GM21515 (cell line): ENCODE measurements at regions not wholly inside any gene's neighbourhood (a gene's known extent, or its start where the extent isn't known, plus 50 kb on each side); places are given as distances from the start of the nearest gene placed in this dataset.
"Not testable (repeated sequence)": the region's sequence is repeated elsewhere in the genome, so short reads cannot be mapped to it uniquely, and the experiment has no call there.

Experiments used
- ATAC-seq: cut with Tn5 transposase; IDR thresholded peaks from one replicate; pipeline ENCODE4 v1.9.1; 2021; ENCODE audit not compliant: unreplicated experiment

DNA sequence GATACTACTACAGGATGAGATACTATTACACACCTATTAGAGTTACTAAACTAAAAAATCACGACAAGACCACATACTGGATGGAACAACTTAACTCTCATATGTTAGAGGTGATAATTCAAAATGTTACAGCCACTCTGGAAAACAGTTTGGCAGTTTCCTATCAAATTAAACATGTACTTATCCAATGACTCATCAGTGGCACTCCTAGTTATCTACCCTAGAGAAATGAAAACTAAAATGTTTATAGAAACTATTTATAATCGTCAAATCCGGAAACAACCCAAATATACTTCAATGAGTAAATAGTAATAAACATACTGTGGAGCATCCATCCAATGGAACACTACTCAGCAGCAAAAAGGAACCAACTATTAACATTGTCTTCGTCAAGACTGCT is 137.0 kb upstream of the RBBP8 start:
- ATAC-seq, result no peak

DNA sequence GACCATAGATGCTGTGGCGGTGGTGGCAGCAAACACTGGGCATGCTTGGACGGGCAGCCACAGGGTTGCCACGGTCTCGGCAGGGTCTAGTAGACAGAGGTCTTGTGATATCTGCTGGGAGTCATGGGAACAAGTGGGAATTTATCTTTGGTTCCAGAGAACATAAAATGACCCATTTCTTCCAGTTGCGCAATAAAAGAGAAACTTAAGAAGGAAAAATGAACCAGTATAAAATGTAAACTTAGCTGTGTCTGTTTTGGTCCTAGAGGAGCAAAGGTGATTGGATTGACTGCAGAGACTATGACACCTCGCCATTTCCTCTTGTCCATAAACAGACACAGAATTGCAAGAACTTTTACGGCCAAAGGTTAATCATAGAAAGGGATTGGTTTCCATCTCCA is 132.6 kb upstream of the RBBP8 start:
- ATAC-seq, result no peak

DNA sequence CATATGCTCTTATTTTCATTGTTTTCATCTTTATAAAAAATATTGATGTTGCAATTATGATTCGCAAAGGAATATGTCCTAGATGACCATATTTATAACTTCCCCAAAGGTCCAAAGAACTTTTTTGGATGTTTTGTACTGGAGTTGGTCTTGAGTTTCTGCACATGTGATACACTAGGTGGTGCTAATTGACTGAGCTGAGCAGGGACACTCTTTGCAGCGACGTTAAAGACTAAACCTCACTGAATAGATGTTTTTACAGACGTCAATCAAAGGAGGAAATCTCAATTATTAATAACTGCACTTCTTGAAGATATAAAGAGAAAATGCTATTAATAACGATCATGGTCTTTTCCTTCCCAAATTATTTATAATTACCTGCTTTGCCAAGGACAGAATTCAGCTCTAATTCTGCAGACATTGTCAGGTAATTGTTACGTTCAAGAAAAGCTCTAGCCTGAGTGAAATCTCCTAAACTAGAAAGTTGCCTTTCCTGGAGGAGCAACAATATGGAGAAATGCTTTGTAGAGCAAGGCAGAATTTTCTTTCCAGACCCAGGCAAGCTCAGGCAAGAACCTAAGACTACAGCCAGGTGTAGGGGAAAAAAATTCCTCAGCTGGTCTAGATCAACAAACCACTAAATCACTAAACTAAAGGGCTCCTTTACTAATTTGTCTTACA is 119.3 kb upstream of the RBBP8 start:
- ATAC-seq, result no peak

DNA sequence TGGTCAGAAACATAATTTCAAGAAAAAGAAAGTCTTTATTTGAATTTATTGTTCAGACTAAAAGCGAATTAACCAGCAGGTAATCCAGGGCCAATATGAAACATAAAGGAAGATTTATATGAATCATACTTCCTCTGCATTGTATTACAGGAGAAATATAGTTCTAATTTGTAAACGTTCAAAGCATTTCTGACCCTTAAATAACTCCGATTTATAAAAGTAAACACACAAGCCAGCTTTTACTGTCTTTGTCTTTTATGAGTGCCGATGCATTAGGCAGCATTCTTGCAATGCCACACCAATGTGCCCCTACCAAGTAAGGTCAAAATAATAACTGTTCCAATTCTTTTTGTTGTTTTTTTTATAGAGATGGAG is 118.8 kb upstream of the RBBP8 start:
- no peak for ATAC-seq

DNA sequence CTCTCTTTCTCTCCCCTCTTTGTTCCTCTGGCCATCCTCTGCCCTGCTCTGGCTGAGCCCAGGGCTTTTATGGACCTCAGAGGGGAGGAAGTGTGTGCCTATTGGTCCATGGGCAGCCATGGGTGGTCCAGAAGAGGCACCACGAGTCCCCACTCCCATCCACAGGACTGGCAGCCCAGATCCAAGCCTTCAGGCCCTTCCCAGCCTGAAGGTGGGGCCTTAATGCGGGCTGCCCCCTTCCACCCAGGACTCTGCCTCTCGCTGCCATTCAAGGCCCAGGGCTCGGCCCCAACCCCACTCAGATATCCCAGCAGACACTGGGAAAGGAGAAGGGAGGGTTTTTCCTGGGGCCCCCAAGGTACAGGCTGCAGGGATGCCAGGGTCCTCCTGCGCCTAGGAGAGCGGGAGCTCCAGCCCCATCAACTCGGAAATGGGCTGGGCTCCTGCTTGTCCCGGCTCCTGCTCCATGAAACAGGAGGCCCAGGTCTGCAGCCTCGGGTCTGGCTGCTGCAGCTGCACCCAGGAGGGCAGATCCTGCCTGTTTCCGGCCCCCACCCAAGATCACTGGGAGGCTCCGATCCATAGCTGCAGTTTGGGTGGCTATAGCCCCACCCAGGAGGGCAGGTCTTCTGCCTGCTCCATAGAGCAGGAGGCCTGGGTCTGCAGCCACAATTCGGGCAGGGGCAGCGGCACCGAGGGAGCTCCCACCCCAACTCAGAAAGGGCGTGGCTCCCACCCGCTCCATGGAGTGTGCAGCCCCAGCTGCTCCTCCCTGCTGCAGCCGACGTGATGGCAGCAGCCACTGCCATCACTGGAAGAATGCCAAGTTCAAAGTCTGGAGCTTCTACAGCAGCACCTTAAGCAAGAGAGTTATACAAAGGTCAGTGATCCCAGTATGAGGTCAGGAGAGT is 116.6 kb upstream of the RBBP8 start:
- ATAC-seq, result no peak

DNA sequence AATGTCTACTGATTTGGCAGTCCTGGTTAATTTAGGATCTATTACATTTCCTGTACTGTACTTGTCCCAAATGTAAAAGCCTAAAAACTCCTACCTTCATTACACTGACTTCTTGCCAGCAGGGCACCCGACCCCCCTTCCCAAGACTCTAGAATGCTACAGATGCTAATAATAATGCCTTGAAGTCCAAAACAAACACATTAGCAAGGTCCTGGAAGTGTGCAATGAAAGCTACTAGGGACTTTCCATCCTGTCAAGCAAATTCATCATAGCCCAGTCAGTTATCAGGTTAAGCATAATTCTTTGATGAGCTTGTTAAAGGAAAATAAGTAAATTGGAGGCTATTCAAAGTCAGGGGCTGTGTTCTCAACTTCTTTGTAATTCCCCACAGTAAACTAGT is 115.3 kb upstream of the RBBP8 start:
- ATAC-seq, result no peak

DNA sequence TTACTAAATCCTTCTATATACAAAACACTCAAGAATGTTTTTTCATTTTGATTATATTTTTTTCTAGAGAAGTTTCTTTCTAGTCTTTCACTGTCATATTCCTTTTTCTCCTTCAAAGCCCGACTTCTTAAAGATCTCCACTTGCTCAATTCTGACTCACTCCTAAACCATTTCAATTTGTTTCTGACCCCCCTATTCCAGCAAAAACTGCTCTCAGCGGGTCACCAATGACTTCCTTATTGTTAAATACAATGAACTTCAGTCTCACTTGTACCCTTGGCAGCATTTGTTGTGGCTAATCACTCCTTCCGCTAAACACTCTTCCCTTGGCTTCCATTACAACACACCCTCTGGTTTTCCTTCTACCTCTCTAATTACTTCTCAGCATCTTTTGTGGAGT is 111.1 kb upstream of the RBBP8 start:
- ATAC-seq, result no peak

DNA sequence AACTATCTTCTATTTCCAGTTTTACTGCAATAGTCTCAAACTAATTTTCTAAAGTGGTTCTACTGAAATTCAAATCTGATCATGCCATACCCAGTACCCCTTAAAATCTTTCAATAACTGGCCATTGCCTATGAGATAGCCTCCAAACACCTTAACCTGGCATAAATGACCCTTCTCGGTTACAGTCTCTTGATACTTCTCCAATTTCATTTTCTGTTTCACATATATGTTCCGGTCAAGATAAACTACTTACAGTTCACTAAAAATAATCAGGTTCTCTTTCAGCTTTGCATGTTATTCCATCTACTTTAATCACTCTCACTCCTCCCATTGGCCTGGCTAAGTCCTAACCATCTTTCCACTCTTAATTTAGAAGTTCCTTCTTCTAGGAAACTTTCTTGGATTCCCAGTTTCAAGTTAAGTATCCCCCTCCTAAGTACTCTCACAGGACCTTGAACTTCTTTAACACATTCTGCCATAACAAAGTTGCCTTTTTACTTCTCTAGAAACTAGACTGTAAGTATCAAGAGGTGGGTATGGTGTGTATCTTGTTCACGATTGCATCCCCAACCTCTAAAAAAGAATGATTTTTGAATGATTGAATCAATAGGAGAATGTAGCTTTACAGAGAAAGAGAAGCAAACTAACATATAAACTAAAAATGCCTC is 110.2 kb upstream of the RBBP8 start:
- no peak for ATAC-seq

DNA sequence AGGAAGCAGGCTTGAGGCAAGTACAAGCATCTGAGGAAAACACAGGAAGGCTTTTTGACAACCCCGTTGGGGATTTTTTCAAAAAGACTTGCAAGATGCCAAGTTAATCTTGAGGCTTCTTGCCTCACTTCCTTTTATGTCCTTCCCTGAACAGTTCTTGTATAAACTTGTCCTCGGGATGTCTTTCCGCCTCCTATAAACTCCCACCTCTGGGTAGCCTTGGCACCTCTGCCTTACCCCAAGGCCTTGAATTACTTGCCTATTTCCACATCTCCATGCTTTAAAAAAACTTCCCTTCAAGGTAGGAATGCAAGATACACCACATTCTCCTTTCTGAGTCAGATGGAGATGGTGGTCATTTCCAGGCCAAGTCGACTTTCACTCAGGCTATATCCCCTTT is 106.4 kb upstream of the RBBP8 start:
- ATAC-seq, result no peak

DNA sequence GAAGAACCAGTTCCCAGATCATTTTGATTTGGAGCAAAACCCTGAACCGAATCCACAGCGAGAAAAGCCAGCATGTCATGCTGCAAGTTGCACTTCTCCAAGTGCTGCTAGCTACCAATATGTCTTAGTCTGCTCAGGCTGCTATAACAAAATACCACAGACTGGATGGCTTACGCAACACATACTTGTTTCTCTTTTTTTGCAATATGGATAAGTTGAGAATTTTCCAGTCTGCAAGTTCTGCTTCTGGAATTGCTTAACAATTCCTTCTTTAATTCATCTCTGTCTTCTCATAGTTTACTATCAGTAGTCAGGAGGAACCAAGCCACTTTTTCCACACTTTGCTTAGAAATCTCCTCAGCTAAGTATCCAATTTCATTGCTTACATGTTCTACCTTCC is 105.9 kb upstream of the RBBP8 start:
- ATAC-seq, result no peak

DNA sequence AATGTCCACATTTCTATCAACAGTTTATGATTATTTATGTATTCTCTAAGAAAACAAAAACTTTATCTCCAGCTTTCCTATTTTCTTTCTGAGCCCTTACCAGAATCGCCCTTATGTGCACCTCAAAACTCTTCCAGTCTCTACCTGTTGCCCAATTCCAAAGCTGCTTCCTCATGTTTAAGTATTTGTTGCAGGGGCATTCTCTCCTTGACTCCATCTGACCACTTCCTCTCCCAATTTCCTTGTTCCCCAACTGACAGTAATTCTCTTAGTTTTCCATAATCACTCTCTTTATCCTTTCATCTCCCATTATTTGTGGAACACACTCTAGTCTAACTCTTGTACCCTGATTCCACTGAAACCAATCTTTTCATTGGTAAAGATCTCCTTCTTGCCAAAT is 105.4 kb upstream of the RBBP8 start:
- ATAC-seq, result no peak

DNA sequence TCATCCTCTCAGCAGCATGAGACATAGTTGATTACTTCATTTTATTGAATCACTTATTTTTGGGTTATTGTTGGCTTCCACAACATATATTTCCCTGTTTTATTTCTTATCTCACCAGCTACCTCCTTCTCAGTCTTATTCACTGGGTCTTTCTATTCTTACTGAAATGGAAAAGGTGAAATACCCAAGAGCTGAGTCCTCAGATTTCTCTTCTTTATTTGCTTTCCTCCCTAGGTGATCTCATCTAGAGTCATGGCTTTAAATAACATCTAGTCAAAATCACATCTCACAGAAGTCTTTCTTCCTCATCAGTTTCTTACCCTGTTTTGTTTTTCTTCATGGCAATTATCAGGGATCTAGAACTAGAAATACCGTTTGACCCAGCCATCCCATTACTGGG is 105.0 kb upstream of the RBBP8 start:
- no peak for ATAC-seq

DNA sequence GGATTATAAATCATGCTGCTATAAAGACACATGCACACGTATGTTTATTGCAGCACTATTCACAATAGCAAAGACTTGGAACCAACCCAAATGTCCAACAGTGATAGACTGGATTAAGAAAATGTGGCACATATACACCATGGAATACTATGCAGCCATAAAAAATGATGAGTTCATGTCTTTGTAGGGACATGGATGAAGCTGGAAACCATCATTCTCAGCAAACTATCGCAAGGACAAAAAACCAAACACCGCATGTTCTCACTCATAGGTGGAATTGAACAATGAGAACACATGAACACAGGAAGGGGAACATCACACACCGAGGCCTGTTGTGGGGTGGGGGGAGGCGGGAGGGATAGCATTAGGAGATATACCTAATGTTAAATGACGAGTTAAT is 104.5 kb upstream of the RBBP8 start:
- not testable (repeated sequence) for ATAC-seq

DNA sequence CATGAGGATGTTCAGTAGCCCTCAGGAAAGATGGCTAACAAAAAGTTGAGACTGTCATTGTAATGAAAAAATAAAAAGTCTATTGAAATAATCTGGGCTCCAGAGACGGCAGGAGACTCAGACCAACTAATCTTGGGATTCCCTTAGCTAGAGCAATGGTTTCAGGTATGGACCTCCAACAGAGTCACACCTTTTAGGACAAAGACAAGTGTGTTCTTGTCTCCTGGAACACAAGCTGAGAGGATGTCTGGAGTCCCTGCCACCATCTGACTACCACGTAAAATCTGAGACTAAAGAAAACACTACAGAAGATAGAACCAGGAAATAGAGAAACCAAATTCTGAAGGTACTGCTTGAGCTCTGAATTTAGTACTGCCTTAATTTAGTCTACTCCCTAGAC is 103.3 kb upstream of the RBBP8 start:
- no peak for ATAC-seq

DNA sequence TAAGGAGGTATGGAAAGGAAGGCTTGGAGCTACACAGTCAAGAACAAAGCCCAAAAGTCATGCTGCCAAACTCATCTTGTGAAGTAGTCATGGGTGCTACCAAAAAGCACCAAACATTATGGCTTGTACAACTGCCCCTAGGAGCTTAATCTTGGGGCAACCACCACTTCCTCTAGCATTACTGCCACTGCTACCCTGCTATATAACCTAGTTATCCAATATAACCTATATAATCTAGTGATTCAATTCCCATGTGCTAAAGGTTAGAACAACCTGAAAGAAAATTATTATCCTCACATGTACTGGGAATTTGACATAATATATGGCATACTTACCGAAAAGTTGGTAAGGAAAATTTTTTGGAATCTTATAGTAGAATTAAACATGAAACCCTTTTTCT is 102.6 kb upstream of the RBBP8 start:
- no peak for ATAC-seq

DNA sequence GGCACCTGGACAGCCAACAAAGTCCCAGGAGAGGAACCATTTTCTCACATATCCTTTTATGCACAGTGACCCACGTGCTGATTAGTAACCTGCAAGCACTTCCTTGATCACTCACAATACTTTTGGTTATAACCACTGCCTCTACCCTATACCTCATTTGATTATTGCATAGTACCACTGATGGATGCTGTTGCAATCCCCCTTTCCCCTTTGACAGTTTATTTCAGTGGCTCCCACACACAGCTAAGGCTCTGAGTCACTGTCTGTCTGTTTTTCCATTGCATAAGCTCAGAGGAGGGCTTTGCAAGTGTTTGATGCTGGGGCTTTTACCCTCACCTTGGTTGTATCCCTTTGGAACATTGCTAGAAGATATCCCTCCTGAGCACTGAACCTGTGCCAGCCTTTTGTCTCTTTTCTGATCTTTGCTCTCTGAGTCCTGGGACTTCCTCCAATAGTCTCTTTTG is 101.7 kb upstream of the RBBP8 start:
- ATAC-seq, result no peak

DNA sequence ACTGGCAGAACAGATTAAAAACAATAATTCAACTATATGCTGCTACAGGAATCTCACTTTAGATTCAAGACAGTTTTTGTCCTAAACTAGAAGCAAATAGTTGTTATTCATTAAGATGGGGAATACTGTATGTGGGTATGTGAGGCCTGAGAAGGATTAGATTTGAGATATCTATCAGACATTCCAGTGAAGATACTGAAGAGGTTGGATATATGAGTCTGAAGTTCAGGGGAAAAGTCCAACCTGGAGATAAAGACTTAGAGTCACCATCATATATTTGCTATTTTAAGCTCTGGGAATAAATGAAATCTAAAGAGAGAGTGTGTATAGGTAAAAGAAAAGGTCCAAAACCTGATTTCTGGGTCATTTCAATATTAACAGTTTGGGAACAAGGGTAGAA is 96.2 kb upstream of the RBBP8 start:
- ATAC-seq, result no peak

DNA sequence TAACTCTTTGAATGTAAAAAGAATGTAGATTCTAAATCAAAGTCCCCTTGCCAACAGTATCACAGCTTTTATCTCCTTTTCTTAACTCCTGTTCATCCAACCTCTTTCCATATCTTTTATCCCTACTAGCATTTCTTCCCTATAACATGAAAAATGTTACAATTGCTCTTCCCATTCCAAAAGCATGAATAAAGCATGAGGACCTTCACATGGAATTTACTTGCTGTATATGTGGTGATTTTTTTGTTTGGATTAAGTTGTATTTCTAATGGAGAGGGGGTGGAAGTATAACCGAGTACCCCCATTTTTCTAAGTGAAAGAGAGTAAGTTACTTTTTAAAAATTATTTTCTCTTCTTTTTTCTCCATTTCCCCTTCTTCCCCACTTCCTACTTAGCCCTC is 94.9 kb upstream of the RBBP8 start:
- no peak for ATAC-seq

DNA sequence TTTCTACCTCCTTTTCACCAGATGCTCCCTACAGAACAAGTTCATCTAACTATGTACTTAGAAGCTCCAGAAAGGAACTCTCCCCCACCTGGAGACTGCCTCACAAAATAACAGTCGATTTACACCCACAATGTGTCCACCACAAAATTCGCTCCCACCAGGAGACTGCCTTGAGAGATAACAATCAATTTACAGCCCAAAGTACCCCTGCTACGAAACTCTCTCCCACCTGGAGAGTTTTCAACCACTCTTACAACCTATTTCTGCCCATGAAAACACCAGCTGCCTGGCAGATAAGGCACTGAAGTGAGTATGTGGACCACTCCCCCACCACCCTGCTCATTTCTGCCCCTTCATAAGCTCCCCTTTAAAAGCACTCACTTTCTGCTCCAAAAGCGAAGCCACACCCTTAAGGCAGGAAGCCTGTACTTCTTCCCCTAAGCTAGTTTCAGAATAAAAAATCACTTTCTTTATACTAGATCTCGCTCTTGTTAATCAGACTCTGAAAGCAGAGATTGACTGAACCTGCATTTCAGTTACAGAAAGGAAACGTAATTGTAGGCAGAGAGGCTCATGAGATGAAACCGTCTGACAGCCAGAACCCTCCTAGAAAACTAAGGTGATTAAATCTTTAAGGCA is 94.4 kb upstream of the RBBP8 start:
- no peak for ATAC-seq

DNA sequence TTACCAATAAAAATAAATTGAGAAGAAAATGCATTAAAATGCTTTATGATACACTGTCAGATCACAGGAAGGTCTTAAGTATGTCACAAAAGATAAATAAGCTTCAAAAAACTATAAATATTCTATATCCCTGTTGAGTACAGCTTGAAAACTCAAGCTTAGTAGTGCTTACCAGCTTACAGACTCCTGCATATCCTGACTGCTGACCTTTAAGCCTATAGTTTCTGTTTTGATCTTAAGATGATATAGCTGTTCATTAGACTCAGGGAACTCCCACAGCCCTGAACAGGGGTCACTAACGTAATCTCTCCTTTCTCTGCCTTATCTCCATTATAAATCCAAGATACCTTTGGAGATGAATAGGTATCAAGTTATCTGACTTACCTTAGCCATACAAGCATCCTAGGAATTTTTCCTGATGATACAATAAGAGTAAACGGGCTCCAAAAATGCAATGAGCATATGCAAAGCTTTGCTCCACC is 93.7 kb upstream of the RBBP8 start:
- no peak for ATAC-seq

DNA sequence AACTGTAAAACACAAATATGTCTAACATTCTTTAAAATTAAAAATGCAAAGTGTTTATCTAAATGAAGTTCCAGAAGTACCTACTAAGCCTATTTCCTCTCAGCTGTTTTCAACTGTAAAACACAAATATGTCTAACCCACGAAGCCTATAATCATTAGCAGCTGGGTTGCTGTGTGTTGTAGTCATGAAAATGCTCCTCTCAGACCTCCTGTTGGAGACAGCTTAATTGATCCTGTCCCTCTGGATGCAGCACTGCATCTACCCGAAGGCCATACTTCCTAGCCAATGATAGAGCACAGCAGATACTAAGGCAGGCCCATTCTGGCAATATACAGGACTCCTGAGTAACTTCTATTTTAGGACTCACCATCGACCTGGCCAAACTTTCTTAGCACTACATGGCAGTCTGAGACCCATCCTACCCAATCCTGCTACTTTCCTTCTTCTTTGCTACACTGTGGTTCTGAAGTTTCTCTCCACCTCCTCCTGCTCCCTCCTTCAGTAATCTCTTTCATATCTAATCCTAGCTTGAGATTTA is 92.5 kb upstream of the RBBP8 start:
- ATAC-seq, result no peak
